Testis (tissue), 2 donors: ENCODE measurements at regions not wholly inside any gene's neighbourhood (a gene's known extent, or its start where the extent isn't known, plus 50 kb on each side); places are given as distances from the start of the nearest gene placed in this dataset.

ENCODE experiments used
- CTCF ChIP-seq, 3 experiments: fragments of 450-650 bp in 2 of 3; fragments of 200-600 bp in 1 of 3; sonication (generic) in 1 of 3; IDR thresholded peaks; one replicate each; pipeline ENCODE4 v1.5.1; 2016 to 2019; ENCODE audit warnings: antibody characterized with exemption in 3 of 3, mild to moderate bottlenecking in 2 of 3, moderate library complexity in 1 of 3
- POLR2A ChIP-seq: fragments of 450-650 bp; IDR thresholded peaks from one replicate; pipeline ENCODE4 v1.6.1; 2017; ENCODE audit warnings: antibody characterized with exemption, mild to moderate bottlenecking, moderate library complexity

- TF ChIP-seq POLR2A (no peak), CTCF (IDR thresholded peaks at IDR 0.05) (no peak)
These were observed 287.8 kb downstream of the LIG4 start for GRCh38 chr13:107927557-107927956.
